C4-2B (cell line): ENCODE measurements at regions not wholly inside any gene's neighbourhood (a gene's known extent, or its start where the extent isn't known, plus 50 kb on each side); places are given as distances from the start of the nearest gene placed in this dataset.

Experiments
- CTCF ChIP-seq: fragments of 450-650 bp; conservative IDR thresholded peaks from 2 replicates; pipeline ENCODE4 v1.5.1; 2017; ENCODE audit warnings: mild to moderate bottlenecking
- ZFX ChIP-seq: fragments of 450-650 bp; IDR thresholded peaks from 2 replicates; pipeline ENCODE4 v1.6.1; 2017

DNA sequence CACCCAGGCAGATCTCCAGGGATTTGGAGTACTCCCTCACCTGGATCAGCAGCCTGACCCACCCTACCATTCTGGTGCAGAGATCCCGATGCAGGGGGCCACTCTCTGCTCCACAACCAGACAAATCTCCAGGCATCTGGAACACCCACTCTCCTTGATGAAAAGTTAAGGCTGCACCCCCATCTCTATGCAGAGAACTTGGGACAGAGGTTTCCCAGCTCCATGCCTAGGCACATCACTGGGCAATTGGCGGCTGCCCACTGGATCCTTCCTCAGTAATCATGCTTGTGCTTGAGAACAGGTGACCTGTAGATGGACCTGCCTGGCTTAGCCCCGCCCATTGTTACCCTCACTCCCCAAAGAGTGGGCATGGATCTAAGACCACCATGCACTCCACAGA lies 624.9 kb downstream of the CBLN2 start:
- TF ChIP-seq CTCF (no peak), ZFX (no peak)
